GM19395 (cell line): ENCODE measurements at regions not wholly inside any gene's neighbourhood (a gene's known extent, or its start where the extent isn't known, plus 50 kb on each side); places are given as distances from the start of the nearest gene placed in this dataset.

Experiments used
- ATAC-seq: cut with Tn5 transposase; IDR thresholded peaks from one replicate; pipeline ENCODE4 v1.9.1; 2021; ENCODE audit warnings: mild to moderate bottlenecking, moderate library complexity; ENCODE audit not compliant: unreplicated experiment

DNA sequence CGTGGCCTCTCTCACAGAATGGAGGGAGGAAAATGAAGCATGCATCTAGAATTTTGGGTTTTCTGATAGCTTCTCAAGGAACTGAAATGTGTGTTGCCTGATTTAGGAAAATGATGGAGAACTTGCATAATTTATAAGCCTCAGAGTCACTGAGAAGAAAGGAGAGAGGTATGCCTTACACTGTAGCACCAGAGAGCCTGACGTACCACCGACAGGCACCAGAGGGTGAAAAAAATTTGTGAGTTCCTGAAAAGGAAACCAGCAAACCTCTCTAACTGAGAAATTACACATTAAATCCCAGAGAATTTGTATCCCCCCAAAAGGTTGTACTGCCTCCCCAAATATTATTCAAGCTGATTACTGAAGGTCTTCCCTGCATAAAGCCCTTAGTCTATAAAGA lies 915.3 kb upstream of the SLITRK6 start:
- ATAC-seq: no peak

DNA sequence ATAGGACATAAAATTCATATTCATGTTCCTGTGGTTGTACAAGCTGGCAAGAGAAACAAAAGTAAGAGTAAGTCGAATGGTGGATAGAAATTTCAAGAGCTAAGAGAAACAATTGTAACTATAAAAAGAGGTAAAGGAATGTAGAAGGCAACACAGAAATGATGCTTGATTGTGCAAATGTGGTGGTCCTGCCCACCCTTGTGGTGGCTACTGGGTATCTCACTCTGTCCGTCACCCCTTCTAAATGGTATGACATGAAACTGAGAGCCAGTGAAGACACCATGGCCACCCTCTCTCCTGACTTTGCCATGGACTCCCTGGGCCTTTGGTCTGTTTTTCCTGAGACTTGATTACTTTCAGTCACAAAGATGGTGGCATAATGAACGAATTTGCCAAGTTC lies 925.9 kb upstream of the SLITRK6 start:
- ATAC-seq: no peak

GRCh38 chr13:86729206-86729605 lies 930.0 kb upstream of the SLITRK6 start:
- no peak for ATAC-seq

- no peak for ATAC-seq
Observed at GRCh38 chr13:86731987-86732386, 932.8 kb upstream of the SLITRK6 start.

DNA sequence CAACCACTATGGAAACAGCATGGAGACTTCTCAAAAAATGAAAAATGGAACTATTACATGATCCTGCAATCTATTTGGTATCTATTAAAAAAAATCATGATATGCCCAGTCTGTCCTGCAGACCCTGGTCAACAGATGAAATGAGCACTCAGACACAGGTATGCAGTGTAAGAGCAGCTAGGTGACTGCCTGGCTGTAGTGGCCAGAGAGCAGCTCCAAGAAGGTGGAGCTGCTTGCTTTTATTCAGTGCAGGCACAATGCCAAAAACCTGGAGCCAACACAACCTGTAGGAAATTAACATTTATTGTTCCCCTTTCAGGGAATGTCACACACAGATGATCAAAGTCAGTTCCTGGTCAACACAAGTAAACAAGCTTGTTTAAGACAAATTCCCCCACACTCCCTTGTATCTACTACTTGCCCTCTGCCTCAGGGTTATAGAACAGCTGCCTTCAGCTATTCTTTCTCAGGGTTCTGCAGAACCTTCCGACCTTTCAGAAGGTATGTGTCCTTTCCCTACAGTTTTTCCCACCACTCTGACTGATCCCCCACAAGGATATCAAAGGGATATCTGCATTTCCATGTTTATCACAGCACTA lies 933.7 kb upstream of the SLITRK5 start:
- ATAC-seq: no peak

DNA sequence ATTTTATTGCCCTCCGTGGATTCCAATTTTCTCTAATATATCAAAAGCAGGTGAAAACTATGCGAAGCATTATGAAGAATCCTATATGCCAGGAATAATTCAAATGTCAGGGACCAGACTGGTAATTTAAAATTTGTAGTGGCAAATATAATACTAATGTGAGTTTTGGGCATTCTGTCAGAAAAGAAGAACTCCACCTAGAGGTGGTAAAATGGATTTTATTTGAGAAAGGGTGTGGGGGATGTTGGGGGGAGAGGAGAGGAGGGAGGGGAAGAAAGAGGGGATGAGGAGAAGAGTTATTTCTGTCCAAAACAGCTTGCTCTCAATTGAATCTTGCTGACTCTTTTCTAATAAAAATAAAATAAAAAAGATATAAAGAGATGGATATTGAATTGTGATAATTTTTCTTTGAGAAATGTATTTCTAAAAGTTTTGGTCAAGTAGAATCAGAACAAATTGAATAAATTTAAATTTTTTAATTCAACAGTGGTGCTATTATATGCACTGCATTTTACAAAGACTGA lies 929.3 kb upstream of the SLITRK5 start:
- ATAC-seq: no peak

- ATAC-seq: no peak
Observed at GRCh38 chr13:86757236-86757978, 913.8 kb upstream of the SLITRK5 start.

GRCh38 chr13:86758116-86758515 lies 913.1 kb upstream of the SLITRK5 start:
- ATAC-seq: no peak

DNA sequence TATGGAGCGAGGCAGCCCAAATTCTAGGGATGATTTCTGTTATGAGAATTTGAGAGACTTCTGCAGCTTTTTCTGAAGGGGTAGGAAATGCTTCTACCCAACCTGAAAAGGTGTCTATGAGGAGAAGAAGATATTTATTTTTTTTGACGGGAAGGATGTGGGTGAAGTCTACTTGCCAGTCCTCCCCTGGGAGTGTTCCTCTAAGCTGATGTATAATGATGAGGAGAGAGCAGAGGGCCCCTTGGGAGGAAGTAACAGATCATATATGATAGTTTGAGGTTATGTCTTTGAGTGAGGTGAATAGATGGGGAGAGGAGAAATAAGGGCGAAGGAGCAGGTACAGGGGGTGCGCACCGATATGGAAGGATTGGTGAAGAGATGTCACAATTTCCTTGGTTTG lies 910.6 kb upstream of the SLITRK5 start:
- ATAC-seq: no peak

GRCh38 chr13:86765462-86765861 lies 905.7 kb upstream of the SLITRK5 start:
- ATAC-seq: no peak

DNA sequence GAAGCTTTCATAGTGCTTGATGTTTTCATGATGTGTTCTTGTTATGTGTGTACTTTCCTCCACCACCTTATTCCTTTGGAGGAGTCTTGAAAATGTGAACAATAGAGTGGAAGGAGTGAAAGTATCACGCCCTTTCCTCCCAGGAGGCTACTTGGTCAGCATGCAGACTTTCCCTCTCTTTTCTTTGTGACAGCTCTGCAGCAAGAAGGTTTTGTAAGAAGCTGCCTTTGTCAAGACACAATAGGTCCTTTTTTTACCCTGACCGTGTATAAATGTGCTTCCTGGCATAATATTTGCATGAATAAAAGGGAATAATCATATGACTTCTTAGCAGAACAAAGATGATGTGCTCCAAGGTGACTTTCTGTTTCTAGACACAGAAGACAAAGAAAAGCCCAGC lies 882.6 kb upstream of the SLITRK5 start:
- ATAC-seq: no peak

GRCh38 chr13:86792153-86792651 lies 879.0 kb upstream of the SLITRK5 start:
- no peak for ATAC-seq

- no peak for ATAC-seq
Observed at GRCh38 chr13:86795858-86796257, 875.3 kb upstream of the SLITRK5 start.

GRCh38 chr13:86810361-86810760 lies 860.8 kb upstream of the SLITRK5 start:
- no peak for ATAC-seq

DNA sequence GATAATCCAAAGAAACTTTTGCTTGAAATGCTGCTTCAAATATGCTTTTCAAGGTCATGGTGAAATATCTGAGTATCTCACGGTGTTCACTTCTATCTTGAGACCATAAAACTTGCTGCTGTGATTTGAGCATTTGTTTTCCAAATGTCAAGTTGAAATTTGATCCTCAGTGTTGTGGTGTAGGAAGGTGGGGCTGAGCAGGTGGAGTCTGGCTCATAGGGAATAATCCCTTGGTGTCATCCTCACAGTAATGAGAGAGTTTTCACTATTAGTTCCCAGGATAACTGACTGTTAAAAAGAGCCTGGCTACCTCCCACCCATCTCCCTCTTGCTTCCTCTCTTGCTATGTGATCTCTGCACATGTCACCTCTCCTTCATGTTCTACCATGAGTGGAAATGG lies 858.0 kb upstream of the SLITRK5 start:
- ATAC-seq: no peak

DNA sequence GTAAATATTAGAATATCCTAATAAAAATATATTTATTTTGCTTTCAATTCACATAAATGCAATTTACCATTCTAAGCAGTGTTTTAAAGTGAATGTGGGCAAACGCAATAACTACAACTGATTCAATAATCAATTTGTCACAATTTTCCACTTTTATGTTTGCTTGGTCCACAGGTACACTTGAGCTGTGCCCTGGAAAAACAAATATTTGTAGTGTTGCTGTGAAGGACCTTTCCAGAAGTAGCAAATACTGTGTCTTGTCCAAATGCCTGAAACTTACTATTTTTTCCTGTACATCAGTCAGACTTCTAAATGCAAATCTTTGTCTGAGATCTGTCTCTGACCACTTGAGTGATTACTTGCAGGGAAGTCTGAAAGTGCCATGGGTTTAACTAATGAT lies 845.8 kb upstream of the SLITRK5 start:
- no peak for ATAC-seq

DNA sequence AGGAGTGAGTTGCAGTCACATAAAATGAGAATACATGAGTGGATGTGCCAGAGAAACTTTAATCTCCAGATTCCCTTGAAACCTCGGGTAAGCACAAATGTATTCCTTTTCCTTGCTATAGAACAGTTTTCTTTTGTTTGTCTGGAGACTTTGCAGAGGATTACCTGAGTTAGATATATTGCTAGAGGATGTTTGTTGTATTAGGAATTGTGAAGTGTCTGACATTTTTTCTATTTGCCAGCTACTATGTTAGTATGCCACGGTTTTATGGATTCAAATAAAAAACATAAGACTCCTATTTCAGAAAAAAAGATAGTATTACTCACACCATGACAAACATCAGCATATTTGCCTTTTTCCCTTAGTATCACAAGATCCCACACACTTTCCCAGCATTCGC lies 844.9 kb upstream of the SLITRK5 start:
- ATAC-seq: no peak

- no peak for ATAC-seq
Observed at GRCh38 chr13:86830046-86830445, 841.1 kb upstream of the SLITRK5 start.

DNA sequence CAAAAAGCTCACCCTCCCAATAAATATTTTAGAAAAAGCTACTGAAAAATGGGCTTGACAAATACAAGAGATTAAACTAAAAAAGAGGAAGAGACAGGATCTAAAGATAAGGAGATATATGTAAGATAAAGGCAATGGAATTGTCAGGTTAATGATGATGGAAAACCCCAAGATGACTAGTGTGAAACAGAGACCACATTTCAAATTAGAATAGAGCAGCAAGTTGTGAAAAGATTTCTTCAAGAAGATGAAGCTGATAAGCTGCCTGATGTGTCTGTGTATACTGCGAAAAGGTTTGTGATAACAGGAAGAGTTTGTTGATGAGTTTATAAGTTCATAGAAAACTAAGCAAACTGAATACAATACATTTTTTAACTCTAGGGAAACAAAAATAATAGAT lies 840.1 kb upstream of the SLITRK5 start:
- no peak for ATAC-seq

GRCh38 chr13:86838411-86839120 lies 832.6 kb upstream of the SLITRK5 start:
- no peak for ATAC-seq

- no peak for ATAC-seq
Observed at GRCh38 chr13:86839221-86839620, 832.0 kb upstream of the SLITRK5 start.
